GM03348 (cell line): ENCODE measurements at regions not wholly inside any gene's neighbourhood (a gene's known extent, or its start where the extent isn't known, plus 50 kb on each side); places are given as distances from the start of the nearest gene placed in this dataset.
"Not testable (repeated sequence)": the region's sequence is repeated elsewhere in the genome, so short reads cannot be mapped to it uniquely, and the experiment has no call there.

Experiments
- DNase-seq: peaks from one replicate; pipeline ENCODE4 v3.0.0; 2012; ENCODE audit warnings: low spot score

DNA sequence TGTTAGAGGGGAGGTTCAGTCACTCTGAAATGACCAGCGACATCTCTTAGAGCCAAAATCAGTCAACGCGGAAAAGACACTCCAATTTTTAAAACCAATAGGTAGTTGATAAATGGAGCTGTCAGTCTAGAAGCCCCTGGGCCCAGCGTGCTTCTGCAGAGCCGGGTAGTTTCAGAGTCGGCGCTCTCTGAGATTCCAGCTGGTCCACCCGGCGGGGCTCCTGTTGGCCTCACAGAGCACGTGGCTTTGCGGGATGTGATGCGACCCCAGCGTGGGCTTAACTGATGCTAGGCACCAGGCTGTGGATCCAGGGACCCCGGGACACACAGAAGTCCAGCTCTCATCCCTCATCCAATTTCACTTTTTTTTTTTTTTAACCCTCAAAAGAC lies 245.9 kb downstream of the BCL2L11 start:
- DNase-seq: not testable (repeated sequence)

DNA sequence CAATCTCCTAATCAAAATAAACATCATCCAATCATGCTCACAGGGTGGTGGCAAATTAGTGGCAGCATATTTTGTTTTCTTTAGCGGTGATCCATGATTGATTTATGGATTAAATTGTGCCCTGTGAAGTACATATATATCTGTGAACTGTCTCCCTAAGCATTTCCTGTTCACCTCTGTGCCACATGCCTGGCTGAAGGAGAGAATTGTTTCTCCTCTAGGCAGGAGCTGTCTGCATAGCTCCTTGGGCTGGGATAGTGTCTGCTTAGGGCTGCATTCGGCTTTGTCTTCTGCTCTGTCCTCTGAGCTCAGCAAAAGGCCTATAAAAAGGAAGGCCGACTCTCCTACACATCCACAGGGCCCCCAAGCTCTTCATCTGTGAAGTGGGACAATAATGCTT lies 246.4 kb downstream of the BCL2L11 start:
- DNase-seq: not testable (repeated sequence)

DNA sequence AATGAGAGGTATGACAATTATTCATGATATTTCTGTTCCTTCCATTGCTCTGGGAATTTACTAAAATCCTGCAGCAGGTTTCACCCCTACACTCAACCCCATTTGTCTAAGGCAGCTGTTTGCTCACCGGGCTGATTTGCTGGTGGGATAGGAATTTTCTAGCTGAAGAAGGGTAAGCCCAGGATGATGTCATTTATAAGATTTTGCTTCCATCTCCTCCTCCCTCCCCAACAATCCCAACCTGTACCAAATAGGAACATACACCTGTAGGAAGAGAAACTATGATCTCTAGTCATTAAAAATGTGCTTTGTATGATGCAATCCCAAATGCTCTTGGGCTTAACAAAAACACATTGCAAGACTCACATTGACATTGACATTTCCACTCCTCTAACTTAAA lies 247.2 kb downstream of the BCL2L11 start:
- not testable (repeated sequence) for DNase-seq

DNA sequence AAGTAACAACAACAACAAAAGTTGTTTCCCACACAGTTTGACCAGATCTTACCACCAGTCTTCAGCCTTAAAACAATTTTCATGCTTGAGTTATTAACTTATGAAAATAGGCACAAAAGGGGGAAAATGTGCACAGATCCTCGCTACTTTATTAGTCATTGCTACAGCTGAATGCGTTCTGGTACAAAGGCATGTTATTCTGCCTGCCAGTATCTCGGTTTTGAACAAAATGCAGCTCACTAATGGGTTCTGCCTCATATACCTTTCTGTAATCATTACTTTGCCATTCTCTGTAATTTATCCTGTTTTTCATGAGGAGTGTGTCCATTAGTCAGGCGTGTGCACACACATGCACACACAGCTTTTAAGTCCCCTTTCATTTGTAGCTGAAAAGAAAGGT lies 247.6 kb downstream of the BCL2L11 start:
- not testable (repeated sequence) for DNase-seq

DNA sequence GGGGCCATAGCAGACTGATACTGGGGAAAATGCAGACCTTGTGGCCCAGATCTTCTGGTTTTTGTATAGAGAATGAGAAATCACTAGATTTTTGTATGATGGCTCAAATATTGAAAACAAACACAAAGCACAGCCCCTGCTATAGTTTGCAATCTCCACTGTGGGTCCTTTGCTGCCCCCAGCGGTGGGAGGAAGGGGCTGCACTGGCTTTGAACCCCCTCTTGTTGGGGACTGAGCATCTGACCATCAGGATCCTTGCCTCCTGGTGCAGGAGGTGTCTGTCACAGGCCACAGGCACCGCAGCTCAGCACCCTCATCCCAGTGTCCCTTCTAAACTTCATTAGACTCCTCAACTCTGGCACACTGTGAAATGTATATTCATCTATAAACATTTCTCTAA lies 252.3 kb downstream of the BCL2L11 start:
- DNase-seq: not testable (repeated sequence)

DNA sequence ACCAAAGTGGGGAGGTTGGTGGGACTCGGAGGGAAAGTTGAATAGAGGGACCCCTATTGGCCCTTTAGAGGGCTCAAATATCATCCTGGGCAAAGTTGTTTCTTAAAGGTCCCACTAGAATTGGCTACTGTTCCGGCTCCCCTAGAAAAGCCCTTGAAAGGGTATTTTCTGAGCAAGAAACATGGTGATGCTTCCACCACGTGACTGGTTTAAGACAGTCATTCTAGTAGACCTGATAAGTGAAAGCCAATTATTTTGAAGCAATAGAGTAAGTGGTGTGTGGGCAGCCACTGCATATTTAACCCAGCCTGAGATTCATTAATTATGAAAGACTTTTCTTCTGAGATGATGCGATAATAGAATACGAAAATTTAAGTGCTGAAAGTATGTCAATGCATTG lies 253.3 kb downstream of the BCL2L11 start:
- not testable (repeated sequence) for DNase-seq

DNA sequence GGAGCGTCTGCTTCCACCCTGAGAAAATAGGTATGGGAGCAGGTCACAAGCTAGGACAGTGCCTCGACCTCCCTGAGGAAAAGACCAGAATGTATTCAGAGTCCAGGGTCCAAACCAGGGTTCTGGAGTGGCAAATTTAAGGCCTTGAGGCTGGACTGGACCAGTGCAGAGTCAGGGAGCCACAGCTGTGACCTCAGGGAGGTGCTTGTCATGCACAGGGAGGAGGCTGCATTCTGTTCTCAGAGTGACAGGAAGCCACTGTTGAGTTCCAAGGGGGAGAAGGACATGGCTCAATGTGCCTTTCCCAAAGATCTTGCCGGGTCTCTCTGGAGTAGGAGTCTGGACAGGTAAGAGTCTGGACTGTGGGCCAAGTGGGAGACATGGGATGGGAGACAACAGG lies 254.0 kb downstream of the BCL2L11 start:
- not testable (repeated sequence) for DNase-seq

DNA sequence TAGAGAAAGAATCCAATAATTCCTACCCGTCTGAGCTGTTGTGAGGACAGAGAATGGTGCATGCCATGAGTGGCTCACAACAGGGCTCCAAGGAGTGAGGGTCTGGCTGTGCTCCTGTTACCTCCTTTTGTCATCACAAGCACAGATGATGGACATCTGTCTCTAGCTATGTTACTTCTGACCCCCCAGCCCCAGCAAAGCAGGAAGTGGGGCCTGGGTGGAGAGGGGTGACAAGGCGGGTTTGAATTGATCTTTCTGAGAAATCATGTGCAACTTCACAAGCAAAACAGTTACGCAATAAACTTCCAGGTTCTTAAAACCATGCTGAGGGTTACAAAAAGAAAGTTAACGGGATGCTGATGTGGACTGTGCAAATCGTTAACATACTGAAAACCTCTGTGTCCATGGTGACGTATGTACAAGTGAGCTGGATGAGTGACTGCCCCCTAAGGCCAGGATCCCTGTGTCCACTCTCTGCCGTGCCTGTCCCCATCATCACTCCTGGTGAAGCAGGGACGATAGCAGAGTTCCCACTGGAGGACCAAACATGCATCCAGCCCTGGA lies 254.7 kb downstream of the BCL2L11 start:
- not testable (repeated sequence) for DNase-seq

DNA sequence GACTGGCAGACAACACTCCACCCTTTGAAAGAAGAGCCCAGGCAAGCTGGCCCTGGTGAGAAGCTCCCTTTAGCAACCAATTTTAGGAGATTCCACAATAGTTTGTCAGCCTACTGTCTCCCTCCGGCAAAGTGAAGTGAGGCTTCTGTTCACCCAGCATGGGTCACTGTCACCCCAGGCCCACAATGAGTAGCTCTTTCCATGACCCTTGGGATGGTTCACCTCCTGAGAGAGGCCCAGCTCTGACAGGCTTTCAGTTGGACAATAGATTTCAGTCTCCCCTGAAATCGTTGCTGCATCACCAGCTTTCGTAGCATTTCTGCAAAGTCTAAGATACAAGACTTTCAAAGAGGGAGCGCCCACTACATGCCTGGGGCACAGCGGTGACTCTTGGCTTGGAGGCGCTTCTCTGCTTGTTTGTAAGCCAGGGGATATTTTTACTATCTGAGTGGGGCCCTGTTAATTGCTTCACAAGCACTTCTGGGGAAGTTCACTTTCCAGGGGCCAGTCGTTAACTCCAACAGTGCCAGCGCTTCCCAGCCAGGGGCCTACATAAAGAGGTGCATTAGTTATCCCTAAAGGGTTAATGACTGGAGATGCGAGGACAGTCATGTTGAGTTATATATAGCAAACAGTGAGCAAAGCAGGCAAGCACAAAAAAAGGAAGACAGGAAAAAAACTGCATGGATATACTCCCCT lies 255.7 kb downstream of the BCL2L11 start:
- not testable (repeated sequence) for DNase-seq

DNA sequence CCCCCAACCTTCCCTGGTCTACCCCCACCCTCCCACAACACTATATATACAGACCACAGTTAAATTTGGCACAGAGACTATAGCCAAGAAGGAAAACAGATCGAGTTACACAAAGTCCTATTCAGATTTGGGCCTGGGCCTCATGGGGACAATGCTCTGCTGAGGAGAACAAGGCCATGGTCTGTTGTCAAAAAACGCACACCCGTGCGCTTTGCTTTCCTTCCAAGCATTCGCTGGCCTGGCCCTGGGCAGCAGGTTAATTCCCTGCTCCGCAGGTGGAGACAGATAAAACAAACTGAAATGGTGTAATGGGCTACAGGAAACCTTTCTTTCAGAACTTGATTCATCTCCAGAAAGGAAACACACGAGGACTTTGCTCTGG lies 256.2 kb downstream of the BCL2L11 start:
- not testable (repeated sequence) for DNase-seq

DNA sequence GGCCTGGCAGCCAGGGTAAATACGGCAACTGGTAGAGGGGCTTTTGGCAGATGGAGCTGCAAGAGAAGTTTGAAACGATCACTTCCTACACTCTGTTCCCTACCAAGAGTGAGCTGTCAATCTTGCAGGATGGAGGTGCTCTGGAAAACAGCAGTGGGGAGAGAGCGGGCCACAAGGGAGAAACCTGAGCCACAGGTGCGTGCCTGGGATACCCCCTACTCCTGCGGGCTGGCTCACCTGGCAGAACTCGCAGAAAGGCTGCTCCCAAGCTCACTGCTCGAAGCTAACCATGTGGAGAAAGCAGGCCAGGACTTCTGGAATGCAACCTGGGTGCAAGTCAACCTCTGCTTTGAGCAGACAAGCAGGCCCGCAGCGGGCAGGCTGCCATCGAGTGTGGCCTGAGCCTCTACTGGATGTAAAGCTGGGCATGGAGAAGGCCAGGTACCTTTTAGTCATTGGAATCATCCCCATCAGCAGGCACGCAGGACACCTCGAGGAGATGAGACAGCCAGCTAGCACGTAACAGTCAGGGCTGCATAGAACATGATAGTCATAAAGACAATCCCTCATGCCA lies 256.8 kb downstream of the BCL2L11 start:
- not testable (repeated sequence) for DNase-seq

DNA sequence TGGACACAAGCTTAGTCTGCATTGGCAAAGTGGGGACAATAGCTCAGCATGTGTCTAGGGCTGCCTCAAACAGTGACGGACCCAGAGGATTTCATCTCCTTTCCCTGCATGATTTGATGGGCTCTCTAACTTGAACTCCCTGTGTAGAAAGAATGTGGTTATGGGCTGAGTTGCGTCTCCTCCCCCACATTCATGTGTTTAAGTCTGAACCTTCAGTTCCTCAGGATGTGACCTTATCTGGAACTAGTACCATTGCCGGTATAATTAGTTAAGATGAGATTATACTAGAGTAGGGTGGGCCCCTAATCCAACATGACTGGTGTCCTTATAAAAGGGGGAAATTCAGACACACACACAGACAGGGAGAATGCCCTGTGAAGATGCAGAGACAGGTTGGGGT lies 257.6 kb downstream of the BCL2L11 start:
- DNase-seq: not testable (repeated sequence)

DNA sequence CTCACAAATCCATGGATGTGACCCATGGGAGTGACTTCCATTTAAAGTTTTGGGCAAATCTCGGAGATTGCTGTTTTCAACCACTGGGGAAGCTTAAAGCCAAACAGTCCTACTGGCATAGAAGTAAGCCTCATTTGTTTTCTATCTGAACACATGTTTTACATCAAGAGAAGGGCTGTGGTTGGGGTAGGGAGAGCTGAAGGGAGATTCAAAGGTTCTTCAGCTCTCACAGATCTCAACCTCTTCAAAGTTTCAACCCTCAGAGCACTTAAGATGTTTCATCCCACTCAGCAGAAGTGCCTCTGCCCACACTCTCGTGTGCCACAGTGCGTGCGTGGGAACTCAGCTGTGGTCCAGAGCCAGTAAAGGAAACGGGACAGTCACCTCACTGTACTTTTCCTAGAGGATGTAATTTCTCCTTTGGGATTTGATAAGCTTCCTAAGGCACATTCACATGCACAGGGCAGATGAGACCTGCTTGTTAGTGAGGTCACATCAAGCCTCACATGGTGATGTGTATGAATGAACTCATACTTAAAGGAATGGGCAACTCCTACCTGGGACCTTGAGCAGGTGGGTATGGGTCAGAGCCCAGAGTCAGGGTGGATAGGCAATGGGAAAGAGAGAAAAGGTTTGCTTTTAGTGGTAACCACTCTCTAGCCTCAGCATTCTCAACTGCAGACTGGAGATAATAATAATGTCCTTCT lies 260.2 kb downstream of the BCL2L11 start:
- not testable (repeated sequence) for DNase-seq

DNA sequence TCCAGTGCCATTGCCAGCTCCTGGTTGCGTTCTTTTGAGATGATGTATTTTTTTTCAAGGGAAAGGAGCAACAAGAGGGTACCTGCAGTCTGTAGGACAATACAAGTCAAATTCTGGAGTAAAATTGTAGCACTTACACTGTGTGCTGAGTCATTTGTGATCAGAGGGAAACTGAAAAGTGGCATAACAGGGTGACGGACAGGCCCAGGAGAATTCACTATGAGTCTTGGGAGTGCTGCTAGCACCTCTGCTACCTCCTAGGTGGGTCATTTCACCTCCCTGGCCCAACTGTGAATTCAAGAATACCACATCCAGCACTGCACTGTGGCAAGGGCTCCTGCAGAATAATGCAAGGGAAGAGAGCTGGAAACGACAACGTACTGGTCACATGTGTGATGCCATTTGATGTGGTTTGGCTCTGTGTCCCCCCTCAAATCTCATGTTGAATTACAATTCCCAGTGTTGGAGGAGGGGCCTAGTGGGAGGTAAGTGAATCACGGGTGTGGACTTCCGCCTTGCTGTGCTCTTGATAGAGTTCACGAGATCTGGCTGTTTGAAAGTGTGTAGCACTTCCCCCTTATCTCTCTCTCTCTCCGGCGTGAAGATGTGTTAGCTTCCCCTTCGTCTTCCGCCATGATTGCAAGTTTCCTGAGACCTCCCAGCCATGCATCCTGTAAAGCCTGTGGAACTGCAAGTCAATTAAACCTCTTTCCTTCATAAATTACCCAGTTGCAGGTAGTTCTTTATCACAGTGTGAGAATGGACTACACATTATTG lies 261.0 kb downstream of the BCL2L11 start:
- DNase-seq: not testable (repeated sequence)

DNA sequence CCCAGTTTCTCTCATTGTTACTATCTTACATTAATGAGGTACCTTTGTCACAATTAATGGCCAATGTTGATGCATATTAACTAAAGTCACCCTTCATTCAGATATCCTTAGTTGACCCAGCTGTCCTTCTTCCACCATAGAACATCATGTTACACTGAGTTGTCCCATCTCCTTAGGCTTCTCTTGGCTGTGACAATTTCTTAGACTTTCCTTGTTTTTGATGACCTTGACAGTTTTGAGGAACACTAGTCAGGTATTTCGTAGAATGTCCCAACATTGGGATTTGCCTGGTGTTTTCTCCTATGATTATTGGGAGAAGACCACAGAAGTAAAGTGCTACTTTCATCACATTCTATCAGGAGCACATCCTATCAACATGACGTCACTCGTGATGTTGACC lies 261.8 kb downstream of the BCL2L11 start:
- not testable (repeated sequence) for DNase-seq

DNA sequence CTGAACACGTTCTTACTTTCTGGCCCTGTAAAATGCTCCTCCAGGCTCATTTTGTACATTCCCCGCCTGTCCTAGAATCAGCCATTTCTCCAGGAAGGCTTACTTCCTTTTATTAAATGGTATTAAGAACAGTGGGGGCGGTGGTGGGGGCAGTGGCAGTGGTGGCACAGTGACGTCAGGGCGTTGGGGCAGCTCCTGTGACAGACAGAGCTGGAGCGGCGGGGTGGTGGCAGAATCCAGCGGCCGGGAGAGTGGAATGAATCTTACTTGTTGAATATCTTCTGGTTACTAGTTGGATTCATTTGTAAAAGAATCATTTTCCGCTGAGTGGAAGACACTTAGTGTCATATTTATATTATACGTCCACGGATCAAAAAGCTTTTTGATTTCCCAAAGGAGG lies 262.6 kb downstream of the BCL2L11 start:
- DNase-seq: not testable (repeated sequence)

DNA sequence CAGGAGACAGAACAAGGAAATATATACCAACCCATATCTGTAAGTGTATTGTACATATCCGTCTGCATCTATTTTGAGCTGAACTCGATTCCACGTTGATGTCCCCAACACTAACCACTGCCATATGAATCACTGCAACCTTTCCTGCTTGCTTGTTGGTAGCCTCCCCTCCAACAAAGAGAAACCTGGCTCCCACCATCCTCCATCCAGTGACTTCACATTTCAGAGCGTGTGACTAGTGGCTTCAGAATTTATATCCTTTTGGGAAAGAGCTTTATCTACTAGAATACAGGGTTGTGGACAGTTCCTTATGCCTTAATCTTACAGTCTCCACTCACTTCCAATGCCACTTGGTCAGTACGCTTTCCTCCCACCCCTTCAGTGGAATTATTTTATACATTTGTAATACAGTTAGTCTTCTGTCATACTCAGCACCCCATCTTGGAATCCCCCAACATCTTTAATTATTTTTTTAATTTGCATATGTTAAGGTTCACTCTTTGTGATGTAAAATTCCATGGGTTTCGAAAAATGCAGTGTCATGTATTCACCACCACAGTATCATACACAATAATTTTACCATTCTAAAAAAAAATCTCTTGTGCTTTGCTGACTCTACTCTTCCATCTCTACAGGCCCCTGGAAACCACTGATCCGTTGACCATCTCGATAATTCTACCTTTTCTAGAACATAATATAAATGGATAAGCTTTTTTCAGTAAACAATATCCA lies 264.7 kb downstream of the BCL2L11 start:
- DNase-seq: not testable (repeated sequence)

DNA sequence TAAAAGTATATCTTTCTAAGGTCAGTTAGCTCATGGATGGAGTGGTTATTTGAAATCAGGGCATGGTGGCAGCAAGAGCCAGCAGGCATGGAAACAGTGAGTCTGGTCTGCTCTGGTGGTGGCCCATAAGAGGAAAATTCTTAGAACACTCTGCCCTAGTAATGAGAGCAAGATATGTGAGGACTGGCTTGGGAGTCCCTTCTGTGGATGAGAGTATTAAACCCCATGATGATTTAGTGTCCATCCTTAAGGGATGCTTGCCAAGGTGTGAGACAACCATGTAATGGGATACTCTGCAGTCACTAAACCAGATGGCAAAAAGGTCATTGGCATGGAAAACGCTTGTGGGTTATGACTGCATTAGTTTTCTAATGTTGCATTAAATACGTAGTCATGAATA lies 269.9 kb downstream of the BCL2L11 start:
- DNase-seq: not testable (repeated sequence)

DNA sequence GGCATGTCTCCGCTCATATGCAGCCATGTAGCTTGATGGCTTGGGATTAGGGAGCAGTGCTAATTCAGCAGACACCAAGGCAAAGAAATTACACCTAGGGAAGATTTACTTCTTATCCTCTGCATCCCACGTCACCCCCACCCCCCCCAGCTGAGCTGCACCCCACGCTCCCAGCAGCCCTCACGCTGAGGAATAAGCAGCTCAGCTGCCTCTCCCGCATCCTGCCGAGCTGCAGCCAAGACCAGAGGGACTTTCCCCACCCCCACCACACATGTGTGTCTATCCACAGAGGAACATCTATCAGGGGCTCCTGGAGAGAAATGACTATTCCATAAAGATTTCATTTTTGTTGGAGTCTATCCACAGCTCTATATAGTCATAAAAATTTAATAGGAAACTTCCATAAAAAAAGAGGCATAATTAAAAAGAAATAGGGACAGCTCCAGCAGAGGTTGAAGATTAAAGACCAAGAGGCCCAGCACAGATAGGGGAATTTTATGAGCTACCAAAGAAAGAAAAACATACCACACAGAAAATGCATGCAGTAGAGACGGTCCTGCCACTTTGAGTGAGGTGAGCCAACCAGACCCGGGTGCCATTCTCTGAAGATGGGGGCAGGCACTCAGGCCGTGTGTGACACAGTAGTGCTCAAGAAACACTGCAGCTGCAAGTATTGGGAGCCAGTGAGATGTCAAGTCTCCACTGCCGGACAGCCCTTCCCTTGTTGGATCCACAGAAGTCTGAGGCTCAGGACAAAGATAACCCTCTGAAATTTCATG lies 274.8 kb downstream of the BCL2L11 start:
- peak; percentile 54 for DNase-seq

DNA sequence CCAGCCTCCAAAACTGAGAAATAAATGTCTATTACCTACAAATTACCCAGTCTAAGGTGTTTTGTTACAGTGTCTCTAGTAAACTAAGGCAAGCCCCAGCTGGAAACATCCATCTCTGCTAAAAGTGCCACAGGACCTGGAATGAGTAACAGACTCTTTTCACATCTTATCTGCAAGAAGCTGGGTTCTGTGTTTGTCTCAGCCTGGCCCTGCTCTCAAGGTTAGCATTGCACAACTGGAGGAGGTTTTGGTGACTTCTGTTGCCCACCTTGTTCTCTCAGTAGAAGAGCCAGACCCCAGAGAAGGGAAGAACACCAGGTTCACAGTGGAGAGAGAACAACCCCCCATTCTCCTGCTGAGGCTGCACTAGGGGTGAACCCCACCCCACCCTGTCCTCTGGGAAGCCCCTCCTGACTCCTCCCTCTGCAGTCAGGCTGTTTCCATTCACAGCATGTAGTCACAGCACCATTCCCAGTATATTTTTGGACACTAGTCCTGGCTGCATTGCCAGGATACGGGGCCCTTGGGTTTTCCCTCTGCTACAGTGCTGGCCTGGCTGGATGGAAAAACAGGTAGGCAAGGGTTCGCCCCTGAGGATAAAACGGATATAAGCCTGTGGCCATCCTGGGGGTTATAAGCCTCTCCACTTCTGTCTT lies 280.0 kb downstream of the BCL2L11 start:
- not testable (repeated sequence) for DNase-seq
